ENCODE measurements at regions not wholly inside any gene's neighbourhood (a gene's known extent, or its start where the extent isn't known, plus 50 kb on each side); places are given as distances from the start of the nearest gene placed in this dataset.
A peak's percentile ranks its signal among the peaks of the same experiment; 100 is the strongest.

GRCh38 chr1:214991691-214992315 is 90.7 kb upstream of the KCNK2 start:
- TF ChIP-seq CTCF (IDR thresholded peaks at IDR 0.05) (no peak), POLR2AphosphoS5 (IDR thresholded peaks at IDR 0.05) (no peak), POLR2A (IDR thresholded peaks at IDR 0.05) (no peak)
- H3K27me3 ChIP-seq: no peaks in the 10 kb centered on the region
- H3K4me1 ChIP-seq: no peaks in the 10 kb centered on the region
- no peak for DNase-seq (ENCODE audit: low spot score in 2 of 2)
- H3K9me3 ChIP-seq: no peaks in the 10 kb centered on the region
- no peak overlapping the region for H3K27ac ChIP-seq
- no peaks in the 10 kb centered on the region for H3K36me3 ChIP-seq
- intact Hi-C loops (cut with DNase I; ENCODE audit: low total_unique reads): no loop called here
- H3K4me3 ChIP-seq: no peak overlapping the region

DNA sequence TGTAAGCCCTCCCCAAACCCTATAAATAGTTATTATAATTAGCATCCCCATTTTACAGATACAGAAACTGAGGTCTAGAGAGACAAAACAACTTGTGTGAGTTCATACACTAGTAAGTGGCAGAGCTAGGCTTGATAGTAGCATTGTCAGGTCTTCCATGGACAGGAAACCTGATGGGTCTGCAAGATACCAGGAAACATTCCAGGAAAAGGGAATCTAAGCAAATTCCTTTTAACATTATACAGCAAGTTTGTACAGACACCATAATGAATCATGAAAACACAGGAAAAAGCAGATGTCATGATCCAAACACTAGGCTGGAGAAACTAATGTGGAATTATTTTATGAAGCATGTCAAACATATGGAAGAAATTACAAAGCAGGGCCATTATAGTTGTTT is 89.1 kb upstream of the KCNK2 start:
- intact Hi-C loops (cut with DNase I; ENCODE audit: low total_unique reads): no loop called here
- TF ChIP-seq CTCF (IDR thresholded peaks at IDR 0.05): no peak
- TF ChIP-seq POLR2A (IDR thresholded peaks at IDR 0.05): no peak
- no peak for TF ChIP-seq POLR2AphosphoS5 (IDR thresholded peaks at IDR 0.05)
- DNase-seq (ENCODE audit: low spot score in 2 of 2): no peak

GRCh38 chr1:214997685-214998084 is 84.9 kb upstream of the KCNK2 start:
- TF ChIP-seq CTCF (IDR thresholded peaks at IDR 0.05) (no peak), POLR2AphosphoS5 (IDR thresholded peaks at IDR 0.05) (no peak), POLR2A (IDR thresholded peaks at IDR 0.05) (no peak)
- no peak for DNase-seq (ENCODE audit: low spot score in 2 of 2)
- Histone ChIP-seq H3K4me1 (no peaks in the 10 kb centered on the region), H3K27me3 (no peaks in the 10 kb centered on the region), H3K36me3 (no peaks in the 10 kb centered on the region), H3K9me3 (no peaks in the 10 kb centered on the region), H3K4me3 (no peak overlapping the region), H3K27ac (no peak overlapping the region)
- intact Hi-C loops (cut with DNase I; ENCODE audit: low total_unique reads): no loop called here

More for the DNA sequence above, 89.1 kb upstream of the KCNK2 start:
- Histone ChIP-seq H3K36me3 (no peaks in the 10 kb centered on the region), H3K27me3 (no peaks in the 10 kb centered on the region), H3K4me3 (no peak overlapping the region), H3K9me3 (no peaks in the 10 kb centered on the region), H3K4me1 (no peaks in the 10 kb centered on the region), H3K27ac (no peak overlapping the region)

- H3K27me3 ChIP-seq: no peaks in the 10 kb centered on the region
- no peak for DNase-seq (ENCODE audit: low spot score in 2 of 2)
- peaks cover 0 to 10% of the 10 kb centered on the region in 2 donors for H3K4me1 ChIP-seq
- H3K36me3 ChIP-seq: no peaks in the 10 kb centered on the region
- H3K4me3 ChIP-seq: no peak overlapping the region
- H3K9me3 ChIP-seq: no peaks in the 10 kb centered on the region
- no peak for TF ChIP-seq POLR2A (IDR thresholded peaks at IDR 0.05)
- no peak for TF ChIP-seq CTCF (IDR thresholded peaks at IDR 0.05)
- no peak for TF ChIP-seq POLR2AphosphoS5 (IDR thresholded peaks at IDR 0.05)
- H3K27ac ChIP-seq: no peak overlapping the region
- intact Hi-C loops (cut with DNase I; ENCODE audit: low total_unique reads): no loop called here
Measured at GRCh38 chr1:215001419-215002021, 81.0 kb upstream of the KCNK2 start.

DNA sequence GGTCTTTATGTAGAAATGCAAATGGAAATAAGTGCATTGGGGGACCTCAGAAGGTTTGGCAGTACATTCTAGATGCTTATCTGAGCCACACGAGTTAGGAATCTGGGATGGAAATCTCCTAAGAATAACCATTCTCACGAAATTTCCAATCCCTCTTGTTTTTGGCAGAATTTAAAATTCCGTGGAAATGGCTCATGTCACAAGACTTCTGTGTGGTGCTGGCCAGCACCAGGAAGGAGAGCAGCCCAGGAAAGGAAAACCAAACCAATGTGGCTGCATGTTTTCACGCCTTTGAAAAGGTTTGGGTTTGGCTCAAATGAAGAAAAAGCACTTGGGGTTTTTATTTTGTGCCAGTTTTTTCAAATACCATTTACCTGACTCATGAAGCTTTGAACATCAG is 80.1 kb upstream of the KCNK2 start:
- TF ChIP-seq CTCF (IDR thresholded peaks at IDR 0.05) (no peak), POLR2AphosphoS5 (IDR thresholded peaks at IDR 0.05) (peak in 1 of 3 donors; percentile 16)

More for the DNA sequence above, 80.1 kb upstream of the KCNK2 start:
- Histone ChIP-seq H3K27ac (peak overlapping the region in 1 of 2 donors; percentile 55), H3K9me3 (no peaks in the 10 kb centered on the region), H3K4me1 (peaks cover 0 to 10% of the 10 kb centered on the region in 2 donors), H3K27me3 (no peaks in the 10 kb centered on the region), H3K4me3 (no peak overlapping the region), H3K36me3 (no peaks in the 10 kb centered on the region)
- peak in 1 of 2 donors; percentile 26 for DNase-seq (ENCODE audit: low spot score in 2 of 2)
- intact Hi-C loops (cut with DNase I; ENCODE audit: low total_unique reads): no loop called here

Measured in breast epithelium (tissue), 4 donors.